H1 (cell line): ENCODE measurements at regions not wholly inside any gene's neighbourhood (a gene's known extent, or its start where the extent isn't known, plus 50 kb on each side); places are given as distances from the start of the nearest gene placed in this dataset.

ENCODE experiments used
- CHD1 ChIP-seq: IDR thresholded peaks from 2 replicates; pipeline ENCODE4 v1.6.1; 2012; ENCODE audit warnings: low read depth, low read length, improper control_type of control experiment
- EZH2 ChIP-seq: fragments of 200-600 bp; sonication (generic); IDR thresholded peaks from 2 replicates; pipeline ENCODE4 v1.7.1; 2012; ENCODE audit warnings: low read depth, mild to moderate bottlenecking, moderate library complexity, low read length, inconsistent platforms; ENCODE audit not compliant: severe bottlenecking
- GABPA ChIP-seq: IDR thresholded peaks from 2 replicates; pipeline ENCODE4 v1.6.1; 2011; ENCODE audit warnings: mild to moderate bottlenecking, low read length, moderate library complexity, borderline replicate concordance; ENCODE audit not compliant: insufficient read depth
- JUN ChIP-seq: IDR thresholded peaks from 2 replicates; pipeline ENCODE4 v1.6.1; 2011; ENCODE audit warnings: low read depth, mild to moderate bottlenecking, improper control_type of control experiment, low read length
- KDM4A ChIP-seq: IDR thresholded peaks from one replicate; pipeline ENCODE4 v1.7.1; 2012; ENCODE audit warnings: low read depth, mild to moderate bottlenecking, moderate library complexity, low read length, inconsistent platforms; ENCODE audit not compliant: severe bottlenecking
- PHF8 ChIP-seq: fragments of 200-600 bp; sonication (generic); conservative IDR thresholded peaks from 2 replicates; pipeline ENCODE4 v1.7.1; 2012; ENCODE audit warnings: low read depth, mild to moderate bottlenecking, inconsistent platforms, low read length, moderate library complexity
- POLR2A ChIP-seq, 2 experiments: IDR thresholded peaks; 1 replicate in 1 of 2; 2 replicates in 1 of 2; pipeline ENCODE4 v1.6.1; 2011; ENCODE audit warnings: low read depth in 2 of 2, low read length in 2 of 2, mild to moderate bottlenecking in 2 of 2; ENCODE audit errors: control extremely low read depth in 1 of 2
- RAD21 ChIP-seq, 2 experiments: IDR thresholded peaks in 1 of 2; conservative IDR thresholded peaks in 1 of 2; 2 replicates each; pipeline ENCODE4 v1.6.1; 2011; ENCODE audit warnings: low read depth in 2 of 2, low read length in 2 of 2, improper control_type of control experiment in 1 of 2, inconsistent platforms in 1 of 2, mild to moderate bottlenecking in 1 of 2, moderate library complexity in 1 of 2
- SP1 ChIP-seq: IDR thresholded peaks from 2 replicates; pipeline ENCODE4 v1.6.1; 2011; ENCODE audit warnings: low read depth, low read length
- SRF ChIP-seq: IDR thresholded peaks from 2 replicates; pipeline ENCODE4 v1.6.1; 2011; ENCODE audit warnings: mild to moderate bottlenecking, low read depth, low read length, moderate library complexity
- YY1 ChIP-seq: IDR thresholded peaks from 2 replicates; pipeline ENCODE4 v1.6.1; 2011; ENCODE audit warnings: low read depth, mild to moderate bottlenecking, low read length
- TF ChIP-seq, protein P1 (sequence below), 3 experiments: IDR thresholded peaks; 1 replicate in 2 of 3; 2 replicates in 1 of 3; pipeline versions ENCODE4 v1.5.1 to v1.6.1; 2011; ENCODE audit warnings: low read length in 3 of 3, mild to moderate bottlenecking in 3 of 3, inconsistent platforms in 2 of 3, low read depth in 1 of 3, moderate library complexity in 1 of 3; ENCODE audit not compliant: insufficient read depth in 1 of 3; ENCODE audit errors: control extremely low read depth in 1 of 3

DNA sequence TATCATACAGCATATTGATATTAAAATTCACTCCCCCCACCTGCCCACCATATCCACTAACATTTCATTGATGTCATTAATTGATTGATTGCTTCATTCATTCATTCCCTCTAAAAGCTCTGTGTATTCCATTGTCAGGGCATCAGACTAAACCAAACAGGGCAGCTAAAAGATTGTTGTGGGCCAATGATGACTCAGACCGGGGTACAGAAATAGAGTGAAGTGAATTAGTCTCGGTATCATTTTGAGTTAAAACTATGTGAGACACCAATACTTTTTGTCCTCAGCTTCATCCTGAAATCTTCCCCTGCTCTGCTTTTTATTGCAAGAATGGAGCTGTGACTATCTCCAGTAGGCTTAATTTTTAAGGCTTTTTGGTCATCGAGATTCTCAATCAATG lies 868.3 kb downstream of the CDH11 start:
- TF ChIP-seq RAD21 (IDR thresholded peaks at IDR 0.05 in 1 of 2, conservative IDR thresholded peaks at IDR 0.05 in 1 of 2; ENCODE audit: low read depth in 2 of 2, low read length in 2 of 2) (no peak), SP1 (no peak), YY1 (no peak), PHF8 (no peak), SRF (no peak), POLR2A (IDR thresholded peaks at IDR 0.05; ENCODE audit: control extremely low read depth in 1 of 2, low read depth in 2 of 2, low read length in 2 of 2) (no peak), JUN (no peak), CHD1 (no peak), KDM4A (no peak), EZH2 (no peak), GABPA (no peak)
- TF ChIP-seq, protein P1, sequence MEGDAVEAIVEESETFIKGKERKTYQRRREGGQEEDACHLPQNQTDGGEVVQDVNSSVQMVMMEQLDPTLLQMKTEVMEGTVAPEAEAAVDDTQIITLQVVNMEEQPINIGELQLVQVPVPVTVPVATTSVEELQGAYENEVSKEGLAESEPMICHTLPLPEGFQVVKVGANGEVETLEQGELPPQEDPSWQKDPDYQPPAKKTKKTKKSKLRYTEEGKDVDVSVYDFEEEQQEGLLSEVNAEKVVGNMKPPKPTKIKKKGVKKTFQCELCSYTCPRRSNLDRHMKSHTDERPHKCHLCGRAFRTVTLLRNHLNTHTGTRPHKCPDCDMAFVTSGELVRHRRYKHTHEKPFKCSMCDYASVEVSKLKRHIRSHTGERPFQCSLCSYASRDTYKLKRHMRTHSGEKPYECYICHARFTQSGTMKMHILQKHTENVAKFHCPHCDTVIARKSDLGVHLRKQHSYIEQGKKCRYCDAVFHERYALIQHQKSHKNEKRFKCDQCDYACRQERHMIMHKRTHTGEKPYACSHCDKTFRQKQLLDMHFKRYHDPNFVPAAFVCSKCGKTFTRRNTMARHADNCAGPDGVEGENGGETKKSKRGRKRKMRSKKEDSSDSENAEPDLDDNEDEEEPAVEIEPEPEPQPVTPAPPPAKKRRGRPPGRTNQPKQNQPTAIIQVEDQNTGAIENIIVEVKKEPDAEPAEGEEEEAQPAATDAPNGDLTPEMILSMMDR (IDR thresholded peaks at IDR 0.05; ENCODE audit: control extremely low read depth in 1 of 3, insufficient read depth in 1 of 3, low read depth in 1 of 3, low read length in 3 of 3): no peak
